Cardiac septum (tissue), 1 donor: ENCODE measurements at regions not wholly inside any gene's neighbourhood (a gene's known extent, or its start where the extent isn't known, plus 50 kb on each side); places are given as distances from the start of the nearest gene placed in this dataset.

Experiments used
- DNase-seq: peaks from one replicate; pipeline ENCODE4 v3.0.0-alpha.2; 2020; ENCODE audit warnings: low spot score
- intact Hi-C: fragments of 100-400 bp; cut with DNase I; formaldehyde crosslinking; loops from one replicate; pipeline ENCODE4 v1.14.0; 2022
- donor health status: DM: no; HTN: no; CAD: no.

DNA sequence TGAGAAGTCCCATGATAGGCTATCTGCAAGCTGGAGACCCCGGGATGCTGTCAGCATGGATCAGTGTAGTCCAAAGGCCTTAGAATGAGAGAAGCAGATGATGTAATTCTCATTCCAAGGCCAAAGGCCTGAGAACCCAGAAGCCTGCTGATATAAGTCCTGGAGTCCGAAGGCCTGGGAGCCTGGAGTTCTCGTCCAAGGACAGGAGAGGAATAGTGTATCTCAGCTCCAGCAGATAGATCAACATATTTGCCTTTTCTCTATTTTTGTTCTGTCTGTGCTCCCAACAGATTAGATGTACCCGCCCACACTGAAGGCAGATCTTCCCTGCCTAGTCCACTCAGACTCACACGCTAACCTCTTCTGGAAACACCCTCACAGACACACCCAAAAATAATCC, 454.9 kb upstream of the CHAC2 start:
- intact Hi-C loops: no loop called here
- no peak for DNase-seq

DNA sequence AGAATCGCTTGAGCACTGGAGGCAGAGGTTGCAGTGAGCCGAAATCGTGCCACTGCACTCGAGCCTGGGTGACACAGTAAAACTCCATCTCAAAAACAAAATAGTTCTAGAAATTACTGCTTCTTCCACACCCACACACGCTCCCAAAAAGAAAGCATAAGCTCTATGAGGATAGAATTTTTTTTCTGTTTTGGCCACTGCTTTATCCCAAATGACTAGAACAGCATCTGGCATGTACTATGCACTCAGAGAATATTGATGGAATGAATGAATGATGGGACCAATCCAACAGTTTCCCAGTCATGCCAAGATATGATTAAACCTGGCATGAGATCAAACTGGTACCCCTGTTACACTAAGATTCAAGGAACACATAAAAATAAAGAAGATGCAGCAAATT, 455.4 kb upstream of the CHAC2 start:
- DNase-seq: no peak
- intact Hi-C loops: no loop called here

DNA sequence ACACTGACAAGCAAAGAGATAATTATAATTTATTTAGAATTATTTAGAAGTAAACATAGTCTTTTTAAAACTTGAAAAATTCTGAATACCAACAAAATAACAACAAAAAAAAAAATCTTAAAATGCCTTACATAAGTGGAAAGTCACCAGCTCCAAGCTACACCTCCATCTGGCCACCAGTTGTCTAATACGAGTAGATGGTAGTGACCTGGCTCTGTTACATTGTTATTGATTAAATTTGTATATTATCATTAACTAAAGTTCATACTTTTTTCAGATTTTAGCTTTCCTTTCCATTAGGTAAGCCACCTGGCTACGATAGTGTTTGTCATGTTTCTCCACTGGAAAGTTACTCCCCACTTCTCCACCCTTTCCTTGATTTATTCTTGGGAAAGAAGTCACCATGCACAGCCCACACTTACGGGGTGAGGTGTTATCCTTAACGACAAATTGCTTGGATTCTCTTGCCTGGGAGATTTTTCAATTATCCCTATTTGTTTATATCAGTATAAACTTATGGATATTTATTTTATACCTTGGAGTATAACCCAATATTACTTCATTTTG, 464.5 kb upstream of the CHAC2 start:
- intact Hi-C loops: no loop called here
- no peak for DNase-seq

DNA sequence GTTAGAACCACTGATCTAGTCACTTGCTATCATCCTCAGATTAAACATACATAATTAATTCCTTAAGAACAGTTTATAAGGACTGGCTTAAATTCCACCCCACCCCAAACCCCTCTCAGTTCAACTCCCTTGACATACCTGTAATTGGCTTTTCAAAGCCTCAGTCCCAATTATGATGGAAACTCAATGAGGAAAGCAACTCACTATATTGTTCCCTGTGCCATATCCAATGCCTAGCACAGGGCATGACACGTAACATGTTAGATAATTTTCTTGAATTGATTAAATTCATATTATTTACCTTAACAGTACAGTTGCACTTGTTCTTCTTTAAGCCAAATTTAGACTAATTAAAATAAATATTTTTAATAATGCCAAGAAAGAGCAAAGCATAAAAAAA, 465.1 kb upstream of the CHAC2 start:
- no peak for DNase-seq
- intact Hi-C loops: no loop called here

DNA sequence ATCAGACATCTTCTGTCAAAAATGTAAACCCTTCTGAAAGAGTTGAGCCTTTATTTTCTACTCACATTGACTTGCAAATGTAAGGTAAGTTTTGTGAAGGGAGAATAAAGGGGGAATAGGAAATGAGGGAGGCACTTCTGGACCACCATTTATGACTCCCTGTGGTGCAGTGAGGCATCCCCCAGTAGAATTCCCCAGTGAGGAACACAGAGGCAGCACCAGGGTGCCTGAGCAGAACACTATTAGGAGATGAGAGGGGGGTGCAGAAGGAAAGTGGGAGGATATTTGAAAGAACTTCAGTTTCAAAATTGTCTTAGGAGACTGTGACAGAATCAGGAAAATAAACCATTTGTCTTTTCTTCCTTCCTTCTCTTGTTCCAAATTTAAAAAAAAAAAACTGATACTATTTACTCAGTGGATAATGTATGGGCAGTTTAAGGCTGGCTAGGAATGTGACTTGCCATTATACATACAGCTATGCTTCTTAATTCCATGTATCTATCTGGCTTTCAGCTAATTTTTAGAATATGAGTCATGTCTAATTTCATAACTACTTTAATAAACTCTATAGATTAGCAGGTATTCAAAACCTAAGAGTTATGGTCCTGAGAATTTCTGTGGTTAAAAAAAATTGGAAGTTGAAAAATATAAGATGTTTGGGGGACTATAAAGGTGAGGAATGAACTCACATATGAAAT, 478.1 kb upstream of the CHAC2 start:
- DNase-seq: no peak
- intact Hi-C loops: no loop called here

DNA sequence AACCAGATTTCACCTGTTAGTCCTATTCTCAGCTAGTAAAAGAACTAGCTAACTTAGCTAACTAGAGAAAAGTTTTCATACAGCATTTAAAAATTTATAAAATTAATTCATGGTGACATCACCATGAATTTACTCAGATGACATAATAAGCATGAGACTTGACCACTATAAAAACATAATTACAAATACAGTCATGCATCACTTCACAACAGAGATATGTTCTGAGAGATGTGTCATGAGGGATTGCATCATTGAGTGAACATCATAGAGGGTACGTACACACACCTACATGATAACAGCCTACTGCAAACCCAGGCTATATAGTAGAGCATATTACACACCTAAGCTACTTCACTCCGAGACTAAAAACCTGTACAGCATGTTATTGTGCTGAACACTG, 481.3 kb upstream of the CHAC2 start:
- intact Hi-C loops: no loop called here
- no peak for DNase-seq

DNA sequence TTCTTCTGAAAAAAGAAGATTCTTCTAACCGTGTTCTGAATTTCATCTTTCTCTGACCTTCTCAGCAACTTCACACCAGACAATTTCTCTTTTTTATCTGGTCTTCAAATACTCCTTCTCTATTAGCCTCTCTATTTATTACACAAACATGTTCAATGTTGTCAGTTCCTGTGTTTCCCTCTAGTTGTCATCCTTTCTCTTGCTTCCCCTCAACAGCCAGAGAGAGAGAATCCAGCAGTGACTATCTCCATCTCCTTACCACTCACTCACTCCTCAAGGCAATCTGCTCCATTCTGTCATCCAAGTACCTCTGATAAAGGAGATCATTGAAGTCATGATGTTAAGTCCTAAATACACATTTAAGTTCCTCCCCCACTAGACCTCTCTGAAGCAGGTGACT, 491.9 kb upstream of the CHAC2 start:
- intact Hi-C loops: no loop called here
- no peak for DNase-seq

DNA sequence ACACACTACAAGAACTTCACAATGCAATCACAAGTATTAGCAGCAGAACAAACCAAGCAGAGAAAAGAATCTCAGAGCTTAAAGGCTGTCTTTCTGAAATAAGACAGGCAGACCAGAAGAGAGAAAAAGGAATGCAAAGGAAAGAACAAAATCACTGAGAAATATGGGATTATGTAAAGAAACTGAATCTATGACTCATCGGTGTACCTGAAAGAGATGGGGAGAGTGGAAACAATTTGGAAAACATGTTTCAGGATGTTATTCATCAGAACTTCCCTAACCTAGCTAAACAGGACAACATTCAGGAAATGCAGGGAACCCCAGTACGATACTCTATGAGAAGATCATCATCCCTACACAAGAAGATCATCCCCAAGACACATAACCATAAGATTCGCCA, 499.0 kb upstream of the CHAC2 start:
- DNase-seq: no peak
- intact Hi-C loops: no loop called here

DNA sequence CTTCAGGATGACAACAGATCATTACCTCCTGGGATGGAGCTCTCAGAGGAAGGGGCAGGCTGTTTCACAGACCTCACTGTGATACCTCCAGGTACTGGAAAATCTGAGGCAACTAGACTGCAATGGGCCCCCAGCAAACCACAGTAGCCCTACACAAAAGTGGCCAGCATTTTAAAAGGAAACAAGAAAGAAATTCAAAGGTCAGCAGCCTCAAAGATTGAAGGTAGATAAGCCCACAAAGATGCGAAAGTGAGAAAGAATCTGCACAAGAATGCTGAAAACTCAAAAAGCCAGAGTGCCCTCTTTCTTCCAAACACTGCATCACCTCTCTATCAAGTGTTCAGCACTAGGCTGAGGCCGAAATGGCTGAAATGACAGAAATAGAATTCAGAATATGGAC, 499.5 kb upstream of the CHAC2 start:
- no peak for DNase-seq

DNA sequence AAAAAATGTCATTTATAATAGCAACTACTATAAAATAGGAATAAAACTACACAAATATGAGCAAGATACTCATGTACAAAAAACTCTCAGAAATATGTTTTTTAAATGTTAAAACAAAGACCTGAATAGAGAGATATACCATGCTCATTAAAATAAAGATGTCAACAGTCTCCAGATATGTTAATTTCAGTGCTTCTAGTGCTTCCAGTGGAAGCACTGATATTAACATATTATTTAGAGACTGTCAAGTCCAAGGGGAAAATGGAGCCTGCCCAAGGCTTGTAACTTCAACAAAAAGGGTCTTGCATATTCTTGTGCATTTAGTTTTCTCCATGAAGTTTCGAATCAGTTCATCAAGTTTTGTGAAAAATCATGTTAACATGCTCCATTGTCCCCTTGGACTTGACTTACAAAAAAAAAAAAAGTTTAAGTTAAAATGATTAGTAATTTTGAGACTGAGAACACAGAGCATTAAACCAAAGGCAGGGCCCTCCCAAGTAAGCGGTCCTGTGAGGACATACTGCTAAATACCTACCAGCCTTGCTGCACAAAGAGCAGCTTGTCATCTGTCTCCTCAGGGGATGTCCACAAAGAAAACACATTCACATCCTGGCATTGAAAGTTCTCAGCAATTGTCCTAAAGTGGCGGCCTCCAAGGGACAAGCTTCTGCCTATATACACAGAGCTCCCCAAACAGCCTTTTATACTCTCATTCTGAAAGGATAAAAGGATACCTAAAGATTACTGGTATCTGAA, 501.9 kb upstream of the CHAC2 start:
- no peak for DNase-seq
- intact Hi-C loops: no loop called here

More for the DNA sequence above, 499.5 kb upstream of the CHAC2 start:
- intact Hi-C loops: no loop called here

DNA sequence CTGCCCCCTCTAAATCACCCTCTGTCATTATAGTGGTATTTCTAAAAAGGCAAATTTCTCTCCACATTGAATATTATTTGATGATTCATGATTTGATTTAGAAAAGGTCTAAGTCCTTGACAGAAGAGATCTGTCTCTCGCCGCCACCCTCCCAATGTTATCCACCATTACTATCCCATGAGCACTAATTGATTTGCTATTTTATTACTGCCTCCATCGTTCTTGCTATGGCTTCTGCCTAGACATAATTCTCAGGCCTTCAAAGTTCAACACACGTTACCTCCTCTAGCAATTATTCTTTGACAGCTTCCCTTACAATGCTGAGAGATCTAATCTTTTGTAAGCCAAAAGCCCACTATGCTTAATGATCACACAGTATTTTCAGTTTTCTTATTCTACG, 507.0 kb upstream of the CHAC2 start:
- no peak for DNase-seq
- intact Hi-C loops: no loop called here

DNA sequence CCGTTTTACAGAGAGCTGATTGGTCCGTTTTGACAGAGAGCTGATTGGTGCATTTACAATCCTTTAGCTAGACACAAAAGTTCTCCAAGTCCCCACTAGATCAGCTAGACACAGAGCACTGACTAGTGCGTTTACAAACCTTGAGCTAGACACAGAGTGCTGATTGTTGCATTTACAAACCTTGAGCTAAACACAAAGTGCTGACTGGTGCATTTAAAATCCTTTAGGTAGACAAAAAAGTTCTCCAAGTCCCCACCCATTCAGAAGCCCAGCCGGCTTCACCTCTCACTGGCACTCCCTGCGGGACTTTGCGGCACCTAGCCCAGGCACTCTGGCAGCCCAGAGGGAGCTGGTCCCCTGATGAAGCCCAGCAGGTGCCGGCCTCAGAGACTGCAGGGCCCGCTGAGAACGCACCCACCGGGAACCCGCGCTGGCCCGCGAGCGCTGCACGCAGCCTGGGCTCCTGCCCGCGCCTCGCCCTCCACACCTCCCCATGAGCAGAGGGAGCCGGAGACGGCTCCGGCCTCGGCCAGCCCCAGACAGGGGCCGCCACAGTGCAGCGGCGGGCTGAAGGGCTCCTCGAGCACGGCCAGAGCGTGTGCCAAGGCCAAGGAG, 508.1 kb upstream of the CHAC2 start:
- no peak for DNase-seq
- intact Hi-C loops: no loop called here

DNA sequence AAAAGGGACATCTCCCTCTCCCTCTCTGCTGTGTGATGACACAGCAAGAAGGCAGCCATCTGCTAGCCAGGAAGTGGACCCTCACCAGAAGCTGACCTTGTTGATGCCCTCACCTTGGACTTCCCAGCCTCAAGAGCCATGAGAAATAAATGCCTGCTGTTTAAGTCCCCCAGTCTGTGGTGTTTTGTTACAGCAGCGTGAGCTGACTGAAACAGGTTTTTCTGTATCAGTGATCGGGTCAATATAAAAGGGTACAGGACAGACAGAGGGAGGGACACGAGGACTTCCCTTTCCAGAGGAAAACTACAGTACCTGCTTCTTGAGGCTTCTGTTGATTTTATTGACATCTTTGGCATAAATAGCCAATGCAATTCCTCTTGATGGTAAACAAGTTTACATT, 510.3 kb upstream of the CHAC2 start:
- intact Hi-C loops: no loop called here
- no peak for DNase-seq

DNA sequence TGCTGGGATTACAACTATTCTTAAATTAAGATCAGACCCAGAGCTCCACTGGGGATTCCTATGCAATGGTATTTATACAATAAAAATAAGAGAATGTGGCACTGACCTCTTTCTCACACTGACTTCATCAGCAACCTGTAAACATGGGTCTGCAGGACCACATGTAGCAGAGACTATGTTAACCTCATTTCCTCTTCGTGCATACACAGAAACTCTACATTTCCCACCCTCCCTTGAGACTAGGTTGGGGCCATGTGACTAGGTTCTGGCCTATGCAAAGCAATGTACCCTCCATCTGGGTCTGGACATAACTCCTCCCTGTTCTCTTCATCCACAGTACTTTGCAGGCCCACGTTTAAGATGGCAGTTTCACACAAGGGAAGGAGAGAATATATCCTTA, 514.4 kb upstream of the CHAC2 start:
- no peak for DNase-seq
- intact Hi-C loops: no loop called here

DNA sequence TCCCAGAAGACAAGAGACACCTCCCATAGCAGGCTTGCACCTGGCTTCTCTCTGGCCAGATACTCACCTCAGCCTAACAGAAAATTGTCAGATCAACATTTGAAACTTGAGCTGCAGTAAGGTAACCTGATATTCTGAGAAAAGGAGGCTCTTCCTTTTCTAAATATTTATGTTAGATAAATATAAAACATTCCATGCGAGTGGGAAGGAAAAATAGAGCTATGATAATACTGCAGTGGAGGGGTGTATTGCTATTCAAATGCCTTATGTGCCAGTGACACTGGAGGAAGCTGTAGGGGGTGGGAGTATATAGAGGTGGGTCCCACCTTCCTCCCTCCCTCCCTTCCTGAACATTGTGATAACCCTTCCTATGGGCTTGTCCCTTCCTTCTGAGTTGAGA, 515.5 kb upstream of the CHAC2 start:
- intact Hi-C loops: no loop called here
- DNase-seq: no peak

DNA sequence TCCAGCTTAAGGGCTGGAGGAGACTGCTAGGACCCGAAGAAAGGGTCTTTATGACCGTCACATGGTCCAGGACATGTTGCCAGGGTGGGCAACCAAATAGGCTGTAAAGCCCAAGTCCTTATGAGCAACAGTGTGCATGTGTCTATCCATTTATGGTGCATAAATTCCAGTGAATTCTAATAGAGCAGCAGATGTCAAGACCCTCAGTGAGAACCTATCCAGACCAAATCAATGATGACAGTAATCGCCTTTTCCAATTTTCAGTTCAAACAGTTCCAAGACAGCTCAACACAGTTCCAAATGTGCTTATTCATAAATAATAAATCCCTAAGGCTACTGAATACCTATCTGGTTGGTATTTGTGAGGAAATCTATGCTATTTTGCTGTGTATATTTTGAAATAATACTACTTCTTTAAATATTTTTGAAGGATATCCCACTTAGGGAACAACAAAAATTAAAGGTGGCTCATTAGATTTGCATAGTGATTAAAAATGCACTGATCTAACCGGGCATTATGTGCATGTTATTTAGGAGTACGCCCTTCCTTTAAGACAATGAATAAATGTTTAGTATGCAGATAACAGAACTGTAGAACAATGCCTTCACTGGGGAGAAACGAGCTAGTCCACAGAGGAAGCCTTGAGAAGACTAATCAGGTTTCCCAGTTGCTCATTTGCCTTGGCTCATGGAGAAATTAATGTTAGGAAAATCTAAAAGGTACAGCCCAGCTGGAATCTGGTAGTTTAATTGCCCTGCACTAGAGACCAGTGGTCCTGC, 519.5 kb upstream of the CHAC2 start:
- intact Hi-C loops: no loop called here
- DNase-seq: no peak

DNA sequence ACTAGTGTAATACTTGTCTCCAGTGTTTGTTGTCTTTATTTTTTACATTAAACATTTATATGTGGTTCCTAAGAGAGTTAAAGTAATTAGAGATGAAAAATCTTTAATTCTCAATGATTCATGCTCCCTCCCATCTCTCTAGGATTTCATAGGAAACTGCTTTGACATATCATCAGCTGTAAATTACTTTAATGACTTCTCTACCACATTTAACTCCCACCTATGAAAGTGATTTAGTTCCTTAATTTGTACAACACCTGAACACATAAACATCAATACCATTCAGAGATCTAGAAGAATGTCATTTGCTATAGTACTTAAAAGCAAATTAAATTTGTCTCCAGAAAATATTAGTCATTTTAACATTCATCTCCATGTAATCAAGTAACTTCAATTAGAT, 524.2 kb upstream of the CHAC2 start:
- intact Hi-C loops: no loop called here
- DNase-seq: no peak

DNA sequence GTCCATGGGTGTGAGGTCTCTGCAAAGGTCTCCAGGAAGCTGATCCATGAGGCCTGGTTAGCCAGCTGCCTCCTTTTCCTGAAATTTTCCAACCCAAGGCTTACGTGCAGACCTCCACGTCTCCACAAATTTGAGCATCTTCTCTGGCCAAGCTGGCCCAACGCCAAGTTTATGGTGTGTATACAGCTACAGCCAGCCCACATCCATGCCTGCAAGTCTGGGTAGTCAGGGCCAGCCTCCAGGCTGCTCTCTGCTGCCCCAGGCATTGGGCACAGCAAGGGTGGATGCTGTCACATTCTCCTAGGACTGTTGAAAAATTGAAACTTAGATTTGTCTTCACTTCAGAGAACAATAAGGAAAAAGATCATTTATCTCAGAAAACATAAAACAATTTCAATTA, 525.5 kb upstream of the CHAC2 start:
- intact Hi-C loops: no loop called here
- DNase-seq: no peak

DNA sequence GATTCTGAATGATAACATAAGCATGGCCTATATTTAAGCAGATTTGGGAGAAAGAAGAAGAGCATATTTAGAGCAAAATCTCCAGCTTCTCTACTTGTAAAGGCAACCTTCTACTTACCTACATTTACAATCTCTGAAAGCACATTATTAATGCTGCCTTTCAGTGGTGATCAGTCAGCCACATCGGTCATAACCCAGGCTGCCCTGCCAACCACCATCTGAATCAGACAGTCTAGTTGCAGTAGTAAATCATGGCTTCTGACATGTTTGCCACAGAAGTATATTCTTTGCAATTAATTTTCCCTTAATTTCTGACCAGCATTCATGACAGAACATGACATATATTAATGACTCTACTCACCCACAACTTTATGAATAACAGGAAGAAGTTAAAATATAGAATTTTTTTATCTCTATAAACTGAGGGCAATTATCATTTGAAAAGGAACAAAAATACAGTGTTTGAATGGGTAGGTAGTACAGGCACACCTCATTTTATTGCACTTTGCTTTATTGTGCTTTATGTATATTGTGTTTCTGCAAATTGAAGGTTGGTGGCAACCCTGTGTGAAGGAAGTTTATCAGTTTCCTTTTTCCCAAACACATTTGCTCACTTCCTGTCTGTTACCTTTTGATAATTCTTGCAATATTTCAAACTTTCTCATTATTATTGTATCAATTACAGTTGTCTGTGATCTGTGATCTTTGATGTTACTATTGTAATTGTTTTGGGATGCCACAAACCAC, 531.6 kb upstream of the CHAC2 start:
- DNase-seq: no peak
- intact Hi-C loops: no loop called here

DNA sequence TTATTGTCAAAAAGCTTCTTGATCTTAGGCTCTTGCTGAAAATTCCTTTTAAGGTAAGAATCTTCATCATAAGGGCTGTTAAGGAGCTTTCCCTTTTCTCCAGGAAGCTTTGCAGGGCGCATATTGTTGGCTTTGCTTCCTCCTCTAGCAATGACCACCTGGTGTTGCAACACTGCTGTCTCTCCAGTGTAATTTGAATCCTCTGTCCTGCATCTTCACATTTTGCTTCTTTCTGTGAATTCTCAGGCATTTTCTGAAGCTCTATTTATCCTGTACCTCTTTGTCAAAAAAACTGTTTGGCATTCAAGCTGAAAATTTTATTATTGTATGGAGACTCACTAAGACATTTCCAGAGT, 533.1 kb upstream of the CHAC2 start:
- intact Hi-C loops: no loop called here
- no peak for DNase-seq
